PC-9 (cell line): ENCODE measurements at regions not wholly inside any gene's neighbourhood (a gene's known extent, or its start where the extent isn't known, plus 50 kb on each side); places are given as distances from the start of the nearest gene placed in this dataset.
"Not testable (repeated sequence)": the region's sequence is repeated elsewhere in the genome, so short reads cannot be mapped to it uniquely, and the experiment has no call there.

ENCODE experiments used
- BruUV-seq: library from RNA; stranded (reverse); fragments of 400-500 nt; replicated peaks from 2 replicates; lab custom pipeline; 2021; lab: Mats Ljungman, UMichigan
- CTCF ChIA-PET: fragments of 300-600 bp; sonication (Branson Sonifier 250); formaldehyde crosslinking; loops from one replicate; lab custom pipeline; 2022; ENCODE audit warnings: antibody characterized with exemption; lab: Charles Lee
- POLR2A ChIA-PET: fragments of 300-600 bp; sonication (Branson Sonifier 250); formaldehyde crosslinking; loops from one replicate; lab custom pipeline; 2022; ENCODE audit warnings: antibody characterized with exemption; ENCODE audit not compliant: unreplicated experiment; lab: Charles Lee
- DNase-seq, 2 experiments: peaks; one replicate each; pipeline versions ENCODE4 v3.0.0 to v3.0.0-alpha.2; 2015 to 2022; ENCODE audit warnings: mixed read lengths in 1 of 2
- H2AFZ ChIP-seq: fragments of 200-600 bp; sonication (generic); 2 replicates; pipeline ENCODE4 v1.8.1; 2017; ENCODE audit warnings: antibody characterized with exemption
- H3F3A ChIP-seq: fragments of 200-600 bp; sonication (generic); 2 replicates; pipeline ENCODE4 v1.8.1; 2017; ENCODE audit warnings: antibody characterized with exemption, mild to moderate bottlenecking, low read depth; ENCODE audit not compliant: insufficient read depth
- H3K27ac ChIP-seq: fragments of 200-600 bp; sonication (generic); 2 replicates; pipeline ENCODE4 v1.6.1; 2016; ENCODE audit warnings: mixed run types
- H3K27me3 ChIP-seq: fragments of 200-600 bp; sonication (generic); 2 replicates; pipeline ENCODE4 v1.6.1; 2016; ENCODE audit warnings: low read depth, mixed run types; ENCODE audit not compliant: insufficient read depth
- H3K36me3 ChIP-seq: fragments of 200-600 bp; sonication (generic); 2 replicates; pipeline ENCODE4 v1.6.1; 2016; ENCODE audit warnings: low read depth, mixed run types
- H3K4me1 ChIP-seq: fragments of 200-600 bp; sonication (generic); replicated peaks from 2 replicates; pipeline ENCODE4 v1.6.1; 2016; ENCODE audit warnings: mixed run types; ENCODE audit not compliant: insufficient read depth
- H3K4me2 ChIP-seq: fragments of 200-600 bp; sonication (generic); 2 replicates; pipeline ENCODE4 v1.6.1; 2017; ENCODE audit warnings: mixed run types
- H3K4me3 ChIP-seq: fragments of 200-600 bp; sonication (generic); 2 replicates; pipeline ENCODE4 v1.6.1; 2016; ENCODE audit warnings: mixed run types
- H3K79me2 ChIP-seq: fragments of 200-600 bp; sonication (generic); 2 replicates; pipeline ENCODE4 v1.6.1; 2017; ENCODE audit warnings: low read depth, mixed run types
- H3K9me2 ChIP-seq: fragments of 200-600 bp; sonication (generic); 2 replicates; pipeline ENCODE4 v1.8.1; 2017; ENCODE audit warnings: mild to moderate bottlenecking; ENCODE audit not compliant: insufficient read depth
- H3K9me3 ChIP-seq: fragments of 200-600 bp; sonication (generic); 2 replicates; pipeline ENCODE4 v1.8.1; 2016; ENCODE audit warnings: low read depth; ENCODE audit not compliant: insufficient read depth
- H4K20me1 ChIP-seq: fragments of 200-600 bp; sonication (generic); 2 replicates; pipeline ENCODE4 v1.8.1; 2017; ENCODE audit not compliant: insufficient read depth
- EZH2 ChIP-seq: fragments of 200-600 bp; sonication (generic); IDR thresholded peaks from 2 replicates; pipeline ENCODE4 v1.8.0; 2017; ENCODE audit warnings: antibody characterized with exemption, low read depth
- intact Hi-C: fragments of 100-400 bp; cut with micrococcal nuclease; formaldehyde crosslinking; loops from one replicate; pipeline ENCODE4 v1.10.0; 2022; ENCODE audit not compliant: unreplicated experiment
- TF ChIP-seq, protein P1 (sequence below): fragments of 200-600 bp; sonication (generic); conservative IDR thresholded peaks from 2 replicates; pipeline ENCODE4 v1.6.1; 2017; ENCODE audit warnings: mixed run types, antibody characterized with exemption, mild to moderate bottlenecking, moderate library complexity

DNA sequence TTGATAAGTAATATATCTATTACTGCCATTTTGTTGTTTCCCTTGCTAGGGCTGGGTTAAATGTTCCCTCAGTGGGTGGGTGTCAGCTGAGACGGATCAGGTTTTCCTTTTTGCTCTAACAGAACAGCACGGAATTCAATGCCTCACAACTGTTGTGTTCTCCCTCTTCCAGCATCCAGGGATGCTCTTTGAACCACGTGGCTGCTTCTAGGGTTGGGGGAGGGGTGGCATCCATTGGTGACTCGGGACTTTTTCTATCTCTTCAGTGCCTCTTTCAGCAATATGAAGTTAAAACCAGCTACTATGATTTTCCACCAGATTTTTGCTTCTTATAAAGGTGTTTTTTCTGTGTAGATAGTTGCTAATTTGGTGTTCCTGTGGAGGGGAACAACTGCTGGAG lies 884.9 kb upstream of the FOXG1 start:
- Histone ChIP-seq H3K9me3 (no peaks in the 10 kb centered on the region), H3K36me3 (no peaks in the 10 kb centered on the region), H3K4me1 (no peaks in the 10 kb centered on the region), H4K20me1 (no peaks in the 10 kb centered on the region), H3F3A (no peaks in the 10 kb centered on the region), H3K4me3 (no peak overlapping the region), H3K9me2 (no peaks in the 10 kb centered on the region), H3K4me2 (no peak overlapping the region), H2AFZ (no peak overlapping the region), H3K27me3 (no peaks in the 10 kb centered on the region), H3K79me2 (no peaks in the 10 kb centered on the region), H3K27ac (no peak overlapping the region)
- ChIA-PET POLR2A (no interaction called here), CTCF (no interaction called here)
- intact Hi-C loops = no loop called here
- BruUV-seq = no TSS peak
- no peak for DNase-seq
- TF ChIP-seq, protein P1, sequence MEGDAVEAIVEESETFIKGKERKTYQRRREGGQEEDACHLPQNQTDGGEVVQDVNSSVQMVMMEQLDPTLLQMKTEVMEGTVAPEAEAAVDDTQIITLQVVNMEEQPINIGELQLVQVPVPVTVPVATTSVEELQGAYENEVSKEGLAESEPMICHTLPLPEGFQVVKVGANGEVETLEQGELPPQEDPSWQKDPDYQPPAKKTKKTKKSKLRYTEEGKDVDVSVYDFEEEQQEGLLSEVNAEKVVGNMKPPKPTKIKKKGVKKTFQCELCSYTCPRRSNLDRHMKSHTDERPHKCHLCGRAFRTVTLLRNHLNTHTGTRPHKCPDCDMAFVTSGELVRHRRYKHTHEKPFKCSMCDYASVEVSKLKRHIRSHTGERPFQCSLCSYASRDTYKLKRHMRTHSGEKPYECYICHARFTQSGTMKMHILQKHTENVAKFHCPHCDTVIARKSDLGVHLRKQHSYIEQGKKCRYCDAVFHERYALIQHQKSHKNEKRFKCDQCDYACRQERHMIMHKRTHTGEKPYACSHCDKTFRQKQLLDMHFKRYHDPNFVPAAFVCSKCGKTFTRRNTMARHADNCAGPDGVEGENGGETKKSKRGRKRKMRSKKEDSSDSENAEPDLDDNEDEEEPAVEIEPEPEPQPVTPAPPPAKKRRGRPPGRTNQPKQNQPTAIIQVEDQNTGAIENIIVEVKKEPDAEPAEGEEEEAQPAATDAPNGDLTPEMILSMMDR = no peak
- TF ChIP-seq EZH2 = no peak

DNA sequence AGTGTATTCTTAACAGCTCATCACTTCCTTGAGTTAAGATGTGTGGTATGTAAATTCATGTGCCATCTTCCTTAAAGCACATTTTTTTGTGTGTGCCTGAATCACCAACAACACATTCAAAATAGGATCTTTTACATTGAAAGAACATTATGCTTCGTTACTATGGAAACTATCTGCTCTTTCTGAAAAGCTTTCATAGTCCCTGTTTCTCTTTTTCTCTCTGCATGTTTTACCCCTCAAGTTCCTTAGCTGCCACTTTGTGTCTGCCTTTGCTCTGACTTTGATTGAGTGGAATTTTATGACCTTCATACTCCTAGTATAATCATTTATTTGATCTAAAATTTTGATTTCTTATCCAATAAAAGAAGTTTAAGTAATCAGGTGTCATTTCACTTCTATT lies 880.3 kb upstream of the FOXG1 start:
- ChIA-PET CTCF (no interaction called here), POLR2A (no interaction called here)
- no peaks in the 10 kb centered on the region for H3F3A ChIP-seq
- H2AFZ ChIP-seq = no peak overlapping the region
- no peaks in the 10 kb centered on the region for H3K36me3 ChIP-seq
- H3K9me3 ChIP-seq = no peaks in the 10 kb centered on the region
- no peak for DNase-seq
- H4K20me1 ChIP-seq = no peaks in the 10 kb centered on the region
- H3K4me1 ChIP-seq = no peaks in the 10 kb centered on the region
- intact Hi-C loops = no loop called here
- no peak for TF ChIP-seq EZH2
- TF ChIP-seq, protein P1 = no peak
- H3K4me3 ChIP-seq = no peak overlapping the region
- H3K9me2 ChIP-seq = no peaks in the 10 kb centered on the region
- no TSS peak for BruUV-seq
- H3K27ac ChIP-seq = no peak overlapping the region
- H3K79me2 ChIP-seq = no peaks in the 10 kb centered on the region
- no peaks in the 10 kb centered on the region for H3K27me3 ChIP-seq
- H3K4me2 ChIP-seq = no peak overlapping the region

DNA sequence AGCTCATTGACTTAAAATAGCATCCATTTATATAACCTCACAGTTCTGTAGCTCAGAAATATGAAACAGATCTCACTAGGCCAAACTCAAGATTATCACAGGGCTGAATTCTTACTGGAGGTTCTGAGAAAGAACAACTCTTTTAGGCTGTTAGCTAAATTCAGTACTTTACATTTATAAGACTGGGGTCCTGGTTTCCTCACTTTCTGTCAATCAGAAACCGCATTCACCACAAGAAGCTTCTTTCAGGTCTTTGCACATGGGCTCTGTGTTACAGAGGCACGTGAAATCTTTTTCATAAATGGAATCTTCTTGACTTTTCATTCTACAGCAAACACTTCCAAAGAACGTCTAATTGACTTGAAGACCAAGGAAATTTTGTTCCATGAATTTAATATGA lies 876.3 kb upstream of the FOXG1 start:
- POLR2A ChIA-PET = no interaction called here
- Histone ChIP-seq H3K36me3 (no peaks in the 10 kb centered on the region), H2AFZ (no peak overlapping the region), H3K4me2 (no peak overlapping the region), H3K79me2 (no peaks in the 10 kb centered on the region), H3K9me3 (no peaks in the 10 kb centered on the region), H4K20me1 (no peaks in the 10 kb centered on the region), H3K27me3 (no peaks in the 10 kb centered on the region), H3K9me2 (no peaks in the 10 kb centered on the region), H3K4me3 (no peak overlapping the region), H3K27ac (no peak overlapping the region), H3K4me1 (no peaks in the 10 kb centered on the region), H3F3A (no peaks in the 10 kb centered on the region)
- intact Hi-C loops = no loop called here
- CTCF ChIA-PET = no interaction called here
- no peak for DNase-seq
- TF ChIP-seq, protein P1 = no peak
- TF ChIP-seq EZH2 = no peak
- no TSS peak for BruUV-seq

DNA sequence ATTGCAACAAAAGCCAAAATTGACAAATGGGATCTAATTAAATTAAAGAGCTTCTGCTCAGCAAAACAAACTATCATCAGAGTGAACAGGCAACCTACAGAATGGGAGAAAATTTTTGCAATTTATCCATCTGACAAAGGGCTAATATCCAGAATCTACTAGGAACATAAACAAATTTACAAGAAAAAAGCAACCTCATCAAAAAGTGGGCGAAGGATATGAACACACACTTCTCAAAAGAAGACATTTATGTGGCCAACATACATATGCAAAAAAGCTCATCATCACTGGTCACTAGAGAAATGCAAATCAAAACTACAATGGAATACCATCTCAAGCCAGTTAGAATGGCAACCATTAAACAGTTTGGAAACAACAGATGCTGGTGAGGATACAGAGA lies 858.1 kb upstream of the FOXG1 start:
- POLR2A ChIA-PET, CTCF ChIA-PET, H3K9me3 ChIP-seq, H3F3A ChIP-seq, H3K27ac ChIP-seq, H3K4me1 ChIP-seq, BruUV-seq, H4K20me1 ChIP-seq, H3K27me3 ChIP-seq, H3K4me3 ChIP-seq, DNase-seq, intact Hi-C loops, H2AFZ ChIP-seq, H3K79me2 ChIP-seq, H3K36me3 ChIP-seq, H3K4me2 ChIP-seq, H3K9me2 ChIP-seq: not testable (repeated sequence)
